NOMO-1 treated with dmso at 0.1 percent for 144 hours (cell line): ENCODE measurements at regions not wholly inside any gene's neighbourhood (a gene's known extent, or its start where the extent isn't known, plus 50 kb on each side); places are given as distances from the start of the nearest gene placed in this dataset.
"Not testable (repeated sequence)": the region's sequence is repeated elsewhere in the genome, so short reads cannot be mapped to it uniquely, and the experiment has no call there.

Experiments used
- DNase-seq: peaks from one replicate; lab custom pipeline; 2025; ENCODE audit not compliant: unreplicated experiment; lab: John Stamatoyannopoulos, UW

DNA sequence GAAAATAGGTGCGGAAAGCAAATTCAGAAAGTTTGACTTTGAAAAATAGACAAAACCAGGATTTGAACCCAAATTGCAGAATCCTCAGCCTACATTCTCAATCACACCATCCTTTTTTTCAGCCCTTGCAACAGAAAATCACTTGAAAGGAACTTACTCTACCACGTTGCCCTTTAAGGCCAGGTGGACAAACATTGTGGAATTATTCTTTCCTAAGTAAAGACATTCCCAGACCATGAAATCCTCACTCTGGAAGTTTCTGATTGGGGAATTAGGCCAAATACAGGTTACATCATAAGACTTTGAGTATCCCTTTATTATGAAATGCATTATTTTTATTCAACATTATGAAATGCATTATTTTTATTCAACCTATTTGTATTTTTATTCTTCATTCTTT, 259.4 kb downstream of the RAD51AP2 start:
- DNase-seq: no peak

DNA sequence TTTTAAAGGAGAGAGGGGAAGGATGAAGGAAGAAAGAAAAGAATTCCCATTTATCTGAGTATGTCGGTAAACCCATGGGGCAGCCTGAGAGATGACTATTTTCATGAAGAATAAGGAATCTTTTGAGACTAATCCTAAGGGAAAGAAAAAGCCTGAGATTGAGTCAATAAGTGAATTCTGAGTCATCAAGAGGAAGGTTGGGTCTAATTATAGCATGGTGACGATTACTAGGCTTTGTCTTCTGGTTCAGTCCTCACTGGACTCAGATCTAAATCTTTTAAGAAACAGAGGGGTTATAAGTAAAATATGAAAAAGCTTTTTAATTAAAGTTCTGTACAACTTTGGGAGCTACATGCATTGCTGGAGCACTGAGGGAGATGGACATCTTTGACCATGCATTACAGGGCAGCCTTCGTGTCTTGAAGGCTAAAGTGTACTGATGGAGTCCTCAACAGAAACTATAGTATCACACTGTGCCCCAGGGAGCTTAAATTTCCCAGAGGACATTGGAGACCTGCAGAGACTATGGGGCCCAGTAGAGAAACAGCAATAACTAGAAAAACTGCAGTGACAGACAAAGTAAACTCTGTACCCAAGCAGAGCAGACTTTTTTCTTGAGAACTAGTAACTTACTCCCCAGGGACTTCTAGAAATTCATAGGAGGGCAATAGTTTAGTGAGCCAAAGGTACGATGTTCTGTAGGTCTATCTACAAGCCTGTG, 260.9 kb downstream of the RAD51AP2 start:
- no peak for DNase-seq

DNA sequence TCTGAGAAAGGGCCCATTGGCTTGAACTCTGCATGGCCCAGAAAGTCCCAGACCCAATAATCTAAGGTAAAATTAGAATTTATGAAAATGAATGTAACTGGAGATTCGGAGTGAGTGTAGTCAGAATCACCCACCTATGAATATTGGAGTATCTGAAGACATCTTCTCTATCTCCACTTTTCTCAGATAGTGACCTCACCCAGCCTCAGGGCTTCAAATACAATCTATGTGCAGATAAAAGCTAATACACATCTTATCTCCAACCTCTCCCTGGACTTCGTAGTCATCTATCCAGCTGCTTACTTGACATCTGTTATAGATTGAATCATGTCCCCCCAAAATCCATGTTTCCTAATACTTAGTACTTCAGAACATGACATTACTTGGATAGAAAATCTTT, 263.2 kb downstream of the RAD51AP2 start:
- no peak for DNase-seq

DNA sequence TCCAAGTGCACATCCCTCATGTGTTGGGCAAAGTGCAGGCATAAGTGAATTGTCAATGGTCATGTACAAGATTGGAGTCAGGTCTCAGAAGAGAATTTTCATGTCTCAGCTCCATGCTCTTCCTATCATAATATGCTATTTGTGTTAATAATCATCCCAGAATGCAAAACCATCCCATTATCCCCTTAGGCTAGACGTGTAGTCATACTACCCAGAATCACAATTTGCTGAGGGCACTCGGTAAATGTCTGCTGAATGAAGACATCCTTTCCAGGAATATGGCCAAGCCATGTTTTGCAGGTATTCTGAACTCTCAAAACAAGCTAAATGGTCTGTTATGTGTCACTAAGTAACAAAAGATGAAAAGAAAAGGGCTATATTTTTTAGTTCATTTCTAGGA, 263.8 kb downstream of the RAD51AP2 start:
- no peak for DNase-seq

- no peak for DNase-seq
Observed at GRCh38 chr2:17252258-17252657, 266.0 kb downstream of the RAD51AP2 start.

DNA sequence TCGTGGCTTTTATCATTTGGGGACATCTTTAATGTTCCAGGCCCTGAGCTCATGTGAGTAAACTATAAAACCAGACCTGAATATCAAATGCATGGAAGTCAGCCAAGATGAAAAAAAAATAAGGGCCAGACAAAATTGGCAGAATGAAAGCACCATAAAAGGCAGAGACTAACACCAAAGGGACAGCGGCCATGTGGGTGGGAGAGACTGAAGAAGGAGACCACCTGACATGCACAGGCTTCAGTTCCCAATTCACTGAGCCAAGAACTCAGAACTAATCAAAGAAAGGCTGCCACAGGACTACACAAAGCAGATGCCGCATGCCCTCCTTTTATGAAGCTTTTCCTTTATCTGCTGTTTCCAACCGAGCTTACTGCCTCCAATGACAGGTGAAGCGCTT, 267.1 kb downstream of the RAD51AP2 start:
- no peak for DNase-seq

GRCh38 chr2:17249249-17249648, 269.0 kb downstream of the RAD51AP2 start:
- no peak for DNase-seq

DNA sequence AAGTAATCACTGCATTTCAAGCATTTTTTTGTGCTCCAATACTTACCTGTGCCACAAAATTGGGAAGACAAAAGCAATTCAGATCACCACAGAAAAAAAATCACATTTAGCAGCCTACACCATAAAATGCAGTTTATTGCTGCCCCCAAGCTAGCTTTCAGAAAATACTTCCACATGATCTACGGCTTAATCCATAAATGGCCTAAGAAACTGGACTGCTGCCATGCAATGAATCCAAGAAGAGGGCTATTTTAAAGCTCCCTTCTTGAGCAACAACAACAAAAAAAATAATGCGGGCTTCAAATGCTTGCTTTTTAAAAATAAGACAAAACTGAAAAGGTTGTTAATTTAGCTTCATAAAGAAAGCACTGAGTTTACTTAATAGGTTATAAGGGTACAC, 272.3 kb downstream of the RAD51AP2 start:
- no peak for DNase-seq

- DNase-seq: no peak
Observed at GRCh38 chr2:17242813-17243485, 275.3 kb downstream of the RAD51AP2 start.

DNA sequence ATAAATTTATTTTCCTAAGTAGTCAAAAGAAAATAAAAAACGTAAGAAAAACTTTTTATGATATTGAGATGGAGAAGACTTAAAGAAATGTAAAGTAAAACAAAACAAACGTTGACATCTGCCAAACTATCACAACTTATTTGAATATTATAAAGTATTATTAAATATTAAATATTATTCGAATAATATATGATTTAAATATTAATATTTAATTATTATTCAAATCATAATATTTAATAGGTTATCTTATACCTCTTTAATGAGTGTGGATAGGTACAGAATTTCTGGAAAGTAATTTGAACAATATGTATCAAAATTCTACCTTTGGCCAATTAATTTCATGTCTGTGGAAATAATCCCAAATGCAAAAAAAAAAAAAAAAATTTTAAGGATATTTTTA, 278.7 kb downstream of the RAD51AP2 start:
- DNase-seq: no peak

DNA sequence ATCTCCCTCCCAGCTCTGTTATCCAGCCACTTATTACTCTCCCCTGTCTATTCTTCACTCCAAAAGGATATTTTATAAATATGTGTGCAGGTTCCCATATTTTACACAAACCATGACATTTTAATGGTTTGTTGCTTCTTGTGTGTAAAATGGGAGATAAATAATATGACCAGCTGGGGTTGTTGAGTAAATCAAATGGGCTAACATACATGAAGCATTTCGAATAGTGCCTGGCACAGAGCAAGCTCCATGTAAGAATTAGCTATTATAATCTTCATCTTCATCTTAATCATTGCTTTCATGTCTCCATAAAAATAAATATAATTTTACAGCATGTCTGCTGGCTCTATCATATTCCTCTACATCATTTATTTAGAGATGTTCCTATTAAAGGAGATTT, 283.1 kb downstream of the RAD51AP2 start:
- DNase-seq: no peak

- DNase-seq: no peak
Observed at GRCh38 chr2:17232776-17233556, 285.3 kb downstream of the RAD51AP2 start.

DNA sequence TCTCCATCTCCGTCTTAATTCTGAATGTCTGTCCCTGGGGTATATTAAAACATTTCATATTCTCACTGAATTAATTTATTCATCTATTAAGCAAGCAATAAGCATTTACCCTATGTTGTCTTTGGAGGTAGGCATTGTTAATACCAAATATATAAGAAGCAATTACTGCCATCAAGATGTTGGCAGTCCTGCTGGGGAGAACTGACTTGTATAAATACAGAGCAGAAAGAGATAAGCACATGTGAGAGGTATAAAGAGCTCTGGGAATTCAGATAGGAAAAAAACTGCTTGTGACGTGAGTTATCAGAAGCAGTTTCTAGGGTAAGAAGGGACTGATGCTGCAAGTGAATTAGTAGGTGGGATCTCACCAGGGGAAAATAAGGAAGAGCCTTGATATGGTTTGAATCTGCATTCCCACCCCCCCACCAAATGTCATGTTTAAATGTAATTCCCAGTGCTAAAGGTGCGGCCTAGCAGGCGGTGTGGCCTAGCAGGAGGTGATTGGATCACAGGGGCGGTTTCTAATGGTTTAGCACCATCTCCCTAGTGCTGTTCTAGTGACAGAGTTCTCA, 286.8 kb downstream of the RAD51AP2 start:
- DNase-seq: no peak

DNA sequence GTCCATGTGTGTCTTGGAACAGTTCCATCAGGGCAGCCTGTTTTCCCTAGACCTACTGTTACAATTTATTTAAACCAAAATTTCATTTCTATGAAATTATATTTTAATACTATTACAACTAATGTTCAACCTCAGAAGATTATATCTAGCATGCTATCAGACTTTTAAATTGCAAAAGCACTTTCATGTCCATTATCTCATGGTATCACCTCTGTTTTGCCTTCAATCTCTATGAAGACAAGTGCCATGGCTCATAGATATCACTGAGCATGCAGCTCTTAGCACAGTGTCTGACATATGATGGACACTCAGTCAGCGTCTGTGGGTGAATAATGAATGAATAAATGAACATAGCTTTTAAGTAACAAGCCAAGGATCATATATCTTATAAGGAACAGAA, 288.8 kb downstream of the RAD51AP2 start:
- no peak for DNase-seq

DNA sequence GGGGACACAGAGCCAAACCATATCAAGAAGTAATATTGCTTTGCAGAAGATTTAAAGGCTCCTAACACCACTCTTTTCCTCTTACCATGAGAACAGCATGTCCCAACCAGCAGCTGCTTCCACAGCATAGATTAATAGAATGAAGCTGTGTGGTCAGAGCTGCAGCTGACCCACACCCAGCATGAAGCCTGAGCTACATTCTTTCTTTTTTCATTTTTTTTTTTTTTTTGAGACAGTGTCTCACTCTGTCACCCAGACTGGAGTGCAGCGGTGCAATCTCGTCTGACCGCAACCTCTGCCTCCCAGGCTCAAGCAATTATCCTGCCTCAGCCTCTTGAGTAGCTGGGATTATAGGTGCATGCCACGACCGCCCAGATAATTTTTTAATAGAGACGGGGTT, 289.8 kb downstream of the RAD51AP2 start:
- no peak for DNase-seq

DNA sequence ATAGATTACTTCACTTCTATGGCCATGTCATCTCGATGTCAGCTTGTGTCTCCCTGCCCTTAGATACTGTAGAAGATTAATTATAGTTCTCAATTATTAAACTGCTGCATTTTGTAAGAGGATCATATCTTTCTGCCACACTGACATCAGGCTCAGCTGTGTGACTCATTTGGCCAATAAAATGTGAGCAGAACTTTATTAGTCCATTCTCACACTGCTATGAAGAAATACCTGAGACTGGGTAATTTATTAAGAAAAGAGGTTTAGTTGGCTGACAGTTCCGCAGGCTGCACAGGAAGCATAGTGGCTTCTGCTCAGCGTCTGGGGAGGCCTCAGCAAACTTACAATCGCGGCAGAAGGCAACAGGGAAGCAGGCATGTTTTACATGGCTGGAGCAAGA, 290.4 kb downstream of the RAD51AP2 start:
- no peak for DNase-seq

DNA sequence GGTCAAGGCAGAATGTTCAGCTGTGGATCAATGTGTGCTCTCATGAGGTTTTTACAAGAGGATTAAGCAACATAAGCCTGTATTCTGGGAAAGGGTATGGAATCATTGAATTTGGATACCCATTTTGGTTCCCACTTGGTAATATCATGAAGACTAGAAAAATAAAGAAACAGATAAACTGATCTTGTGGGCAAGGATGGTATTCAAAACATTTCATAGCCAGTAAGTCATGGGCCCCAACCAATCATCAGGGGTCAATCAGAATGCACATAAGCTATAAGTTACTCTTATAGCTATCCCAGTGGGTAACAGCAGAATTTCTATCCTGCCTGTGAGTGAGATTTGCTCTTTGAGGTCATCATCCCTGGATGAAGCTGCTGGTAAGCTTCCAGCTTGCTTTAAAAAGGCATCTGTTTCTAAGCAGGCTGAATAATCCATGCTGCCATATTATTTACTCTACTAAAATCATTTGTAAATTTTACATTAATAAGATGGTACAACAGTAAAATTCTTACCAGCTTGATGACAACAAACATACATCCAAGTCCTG, 291.2 kb downstream of the RAD51AP2 start:
- DNase-seq: no peak

DNA sequence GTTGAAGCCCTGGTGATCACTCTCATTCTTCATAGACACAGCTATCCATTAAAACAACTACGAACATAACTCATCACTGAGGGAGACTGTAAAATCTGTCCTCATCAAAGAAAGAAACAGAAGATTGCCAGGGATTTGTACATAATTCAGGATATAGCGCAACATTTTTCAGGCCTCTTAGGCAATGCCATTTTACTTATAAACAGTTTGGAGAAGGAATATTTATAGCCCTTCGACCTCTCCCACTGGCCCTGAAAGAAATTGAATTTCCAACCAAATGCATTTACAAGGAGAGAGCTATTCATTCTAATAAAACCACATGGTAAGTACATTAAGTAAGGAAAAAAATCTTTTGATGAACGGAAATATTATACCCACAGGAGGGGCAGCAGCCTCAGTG, 295.0 kb downstream of the RAD51AP2 start:
- no peak for DNase-seq

- no peak for DNase-seq
Observed at GRCh38 chr2:17208511-17208910, 309.7 kb downstream of the RAD51AP2 start.

DNA sequence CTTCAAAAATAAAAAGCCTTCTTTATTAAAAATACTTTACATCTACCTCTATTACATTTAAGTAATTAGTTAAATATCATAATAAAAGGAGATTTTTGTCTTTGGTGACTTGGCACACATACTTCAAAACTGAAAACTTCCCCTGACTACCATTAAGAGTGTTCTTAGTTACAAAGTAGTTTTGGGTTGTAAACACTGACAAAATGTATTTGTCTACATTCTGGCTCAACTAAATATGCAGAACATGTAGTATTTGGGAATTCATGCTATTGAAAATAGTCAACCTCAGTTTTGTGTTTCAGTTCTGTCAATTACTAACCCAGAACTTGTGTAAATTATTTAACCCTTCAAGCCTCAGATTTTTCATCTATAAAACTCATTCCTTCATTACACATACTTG, 311.5 kb downstream of the RAD51AP2 start:
- DNase-seq: no peak

GRCh38 chr2:17204214-17204613, 314.0 kb downstream of the RAD51AP2 start:
- DNase-seq: not testable (repeated sequence)
